K562 (cell line): ENCODE measurements at regions not wholly inside any gene's neighbourhood (a gene's known extent, or its start where the extent isn't known, plus 50 kb on each side); places are given as distances from the start of the nearest gene placed in this dataset.

Experiments
- ATAC-seq: fragments of 200-7000 bp; cut with Tn5 transposase; 3 replicates; pipeline ENCODE4 v1.9.1; 2020; ENCODE audit warnings: moderate library complexity
- BruUV-seq: library from RNA; stranded (reverse); fragments of 400-500 nt; replicated peaks from 2 replicates; lab custom pipeline; 2021; lab: Mats Ljungman, UMichigan
- CTCF ChIA-PET: fragments of 300-600 bp; formaldehyde crosslinking; extraction: SDS; loops from one replicate; lab custom pipeline; 2021; ENCODE audit warnings: low intra/inter-chr PET ratio; lab: Yijun Ruan, JAX
- POLR2A ChIA-PET: fragments of 300-600, 350-650 bp; sonication (Branson Sonifier 250); formaldehyde crosslinking; extraction: SDS; loops from one replicate; lab custom pipeline; 2021; ENCODE audit warnings: antibody characterized with exemption, inconsistent platforms; lab: Yijun Ruan, JAX
- DNase-seq, 4 experiments: peaks; one replicate each; pipeline versions ENCODE4 v3.0.0 to v3.0.0-alpha.2; 2011 to 2018; ENCODE audit warnings: low spot score in 3 of 4, mixed read lengths in 3 of 4; ENCODE audit errors: extremely low read depth in 1 of 4
- FAIRE-seq: peaks from 2 replicates; lab custom pipeline; 2011; peaks lifted over from hg19 to GRCh38; lab: Jason Lieb, UNC
- H2AFZ ChIP-seq: 2 replicates; pipeline ENCODE4 v1.6.0; 2011; ENCODE audit warnings: low read depth, low read length, control low read depth, inconsistent platforms
- H3K27ac ChIP-seq: fragments of 200-600 bp; 3 replicates; pipeline ENCODE4 v1.8.0; 2011; ENCODE audit warnings: low read depth, mild to moderate bottlenecking, control low read depth, inconsistent platforms, low read length, moderate library complexity, mixed read lengths; ENCODE audit errors: extremely low read depth
- H3K27me3 ChIP-seq, 2 experiments: fragments of 300-600 bp in 1 of 2; 2 replicates in 1 of 2; 3 replicates in 1 of 2; pipeline versions ENCODE4 v1.6.0 to v1.8.0; 2011; ENCODE audit warnings: inconsistent platforms in 2 of 2, low read length in 2 of 2, mild to moderate bottlenecking in 1 of 2, mixed read lengths in 1 of 2, moderate library complexity in 1 of 2; ENCODE audit not compliant: control insufficient read depth in 2 of 2, insufficient read depth in 2 of 2
- H3K36me3 ChIP-seq: fragments of 300-600 bp; 3 replicates; pipeline ENCODE4 v1.8.0; 2011; ENCODE audit warnings: mild to moderate bottlenecking, low read length, inconsistent platforms; ENCODE audit not compliant: control insufficient read depth, insufficient read depth
- H3K4me1 ChIP-seq, 2 experiments: fragments of 200-600 bp in 1 of 2; replicated peaks in 1 of 2; 2 replicates in 1 of 2; 3 replicates in 1 of 2; pipeline versions ENCODE4 v1.5.1 to v1.8.0; 2011; ENCODE audit warnings: inconsistent platforms in 2 of 2, low read length in 2 of 2, mild to moderate bottlenecking in 1 of 2, mixed read lengths in 1 of 2, moderate library complexity in 1 of 2; ENCODE audit not compliant: control insufficient read depth in 2 of 2, insufficient read depth in 2 of 2
- H3K4me2 ChIP-seq: 2 replicates; pipeline ENCODE4 v1.6.1; 2011; ENCODE audit warnings: low read length, control low read depth, inconsistent platforms, mixed read lengths; ENCODE audit not compliant: insufficient read depth
- H3K4me3 ChIP-seq: fragments of 200-600 bp; sonication (generic), shearing (Covaris generic); 2 replicates; pipeline ENCODE4 v1.5.1; 2016; ENCODE audit warnings: control low read depth, inconsistent platforms
- H3K79me2 ChIP-seq: fragments of 200-600 bp; 3 replicates; pipeline ENCODE4 v1.8.0; 2011; ENCODE audit warnings: low read length, inconsistent platforms; ENCODE audit not compliant: control insufficient read depth, insufficient read depth
- H3K9ac ChIP-seq, 2 experiments: 2 replicates each; pipeline versions ENCODE4 v1.6.0 to v1.6.1; 2011; ENCODE audit warnings: low read depth in 2 of 2, low read length in 2 of 2, control low read depth in 1 of 2, inconsistent platforms in 1 of 2, mild to moderate bottlenecking in 1 of 2, mixed read lengths in 1 of 2; ENCODE audit not compliant: insufficient read depth in 1 of 2
- H3K9me1 ChIP-seq: one replicate; pipeline ENCODE4 v1.6.0; 2011; ENCODE audit warnings: inconsistent platforms, mild to moderate bottlenecking, low read length, moderate library complexity; ENCODE audit not compliant: control insufficient read depth, insufficient read depth
- H3K9me3 ChIP-seq: replicated peaks from 2 replicates; pipeline ENCODE4 v1.5.1; 2011; ENCODE audit warnings: low read depth, low read length, inconsistent platforms; ENCODE audit not compliant: control insufficient read depth, insufficient read depth
- H4K20me1 ChIP-seq: replicated peaks from 2 replicates; pipeline ENCODE4 v1.6.1; 2011; ENCODE audit warnings: low read length, inconsistent platforms, mixed read lengths; ENCODE audit not compliant: control insufficient read depth, insufficient read depth
- BCOR ChIP-seq: fragments of 450-650 bp; IDR thresholded peaks from 2 replicates; pipeline ENCODE4 v1.6.1; 2016
- RBM25 ChIP-seq: fragments of 200-400 bp; formaldehyde crosslinking; IDR thresholded peaks from 2 replicates; pipeline ENCODE4 v1.6.1; 2018; ENCODE audit warnings: low read length, low read depth, moderate library complexity; ENCODE audit not compliant: severe bottlenecking
- TCFL5 ChIP-seq: fragments of 250-450 bp; sonication (Bioruptor Pico); conservative IDR thresholded peaks from 2 replicates; pipeline ENCODE4 v1.6.1; 2021; ENCODE audit warnings: mild to moderate bottlenecking, moderate library complexity, matching md5 sums
- ZFP36 ChIP-seq: fragments of 150-350 bp; IDR thresholded peaks from 2 replicates; pipeline ENCODE4 v1.6.1; 2018; ENCODE audit warnings: low read length, low read depth; ENCODE audit not compliant: partially characterized antibody
- WGBS: fragments of 100-300 bp; shearing (Covaris generic); methylation state at CpG from one replicate; pipeline ENCODE4 v1.1.6; 2016; ENCODE audit warnings: low coverage, mixed read lengths; ENCODE audit not compliant: insufficient coverage; ENCODE audit errors: missing lambda C conversion rate; 5-methylcytosine and 5-hydroxymethylcytosine counted together
- in situ Hi-C: fragments of 300-500 bp; cut with MboI; formaldehyde crosslinking; loops from 4 replicates; pipeline ENCODE4 v1.15.0; 2018; ENCODE audit warnings: inconsistent platforms, mixed read lengths
- intact Hi-C: fragments of 100-400 bp; cut with micrococcal nuclease; formaldehyde crosslinking; loops from 2 replicates; pipeline ENCODE4 v1.14.2; 2022

GRCh38 chr11:45043755-45044475 is 93.2 kb upstream of the TP53I11 start:
- H3K9ac ChIP-seq, result no peak overlapping the region
- H4K20me1 ChIP-seq, result no peaks in the 10 kb centered on the region
- no peak overlapping the region for H3K27ac ChIP-seq
- H3K9me3 ChIP-seq, result no peaks in the 10 kb centered on the region
- peaks cover 0 to 20% of the 10 kb centered on the region in 2 experiments; a peak in 4 of 5 replicates for H3K27me3 ChIP-seq
- no peaks in the 10 kb centered on the region for H3K4me1 ChIP-seq
- intact Hi-C loops (no loop called here), in situ Hi-C loops (no loop called here)
- CTCF ChIA-PET, result no interaction called here
- no peaks in the 10 kb centered on the region for H3K36me3 ChIP-seq
- H3K4me3 ChIP-seq, result no peak overlapping the region
- DNase-seq (no peak), ATAC-seq (no peak), FAIRE-seq (no peak)
- BruUV-seq, result no TSS peak
- H3K79me2 ChIP-seq, result no peaks in the 10 kb centered on the region
- no peak overlapping the region for H3K4me2 ChIP-seq
- H3K9me1 ChIP-seq, result no peaks in the 10 kb centered on the region
- POLR2A ChIA-PET, result no interaction called here
- peak; percentile 63; the same call in 1 of the 2 replicates for TF ChIP-seq BCOR
- peak; percentile 53 for TF ChIP-seq ZFP36
- TF ChIP-seq RBM25, result peak; percentile 72
- no peak for TF ChIP-seq TCFL5 (CRISPR knock-in tag)
- TF ChIP-seq, all 486 proteins: peak for 3
- no peak overlapping the region for H2AFZ ChIP-seq
- 2% methylated on average over 12 of the region's 12 CpGs for WGBS
